SK-N-SH (cell line): ENCODE measurements at regions not wholly inside any gene's neighbourhood (a gene's known extent, or its start where the extent isn't known, plus 50 kb on each side); places are given as distances from the start of the nearest gene placed in this dataset.

ENCODE experiments used
- CTCF ChIA-PET: fragments of 300-600, 350-600 bp; formaldehyde crosslinking; extraction: SDS; loops from one replicate; lab custom pipeline; 2021; lab: Yijun Ruan, JAX
- POLR2A ChIA-PET: fragments of 350-600 bp; sonication (Branson Sonifier 250); formaldehyde crosslinking; extraction: SDS; loops from one replicate; lab custom pipeline; 2020; ENCODE audit warnings: antibody characterized with exemption, inconsistent platforms; lab: Yijun Ruan, JAX
- DNase-seq: peaks from one replicate; pipeline ENCODE4 v3.0.0; 2012
- H2AFZ ChIP-seq: fragments of 200-600 bp; sonication (generic); 2 replicates; pipeline ENCODE4 v1.8.1; 2016; ENCODE audit warnings: antibody characterized with exemption, mild to moderate bottlenecking, low read depth
- H3F3A ChIP-seq: fragments of 200-600 bp; sonication (generic); replicated peaks from 2 replicates; pipeline ENCODE3; 2016; ENCODE audit warnings: antibody characterized with exemption, mild to moderate bottlenecking; ENCODE audit not compliant: insufficient read depth
- H3K27ac ChIP-seq, 2 experiments: fragments of 200-500 bp in 1 of 2; fragments of 200-600 bp in 1 of 2; sonication (Bioruptor generic) in 1 of 2; sonication (generic), shearing (Covaris generic) in 1 of 2; 2 replicates each; pipeline versions ENCODE4 v1.5.1 to v1.6.1; 2014 to 2016; ENCODE audit warnings: low read depth in 2 of 2, inconsistent platforms in 1 of 2, low read length in 1 of 2, mild to moderate bottlenecking in 1 of 2, mixed read lengths in 1 of 2
- H3K27me3 ChIP-seq: fragments of 200-600 bp; sonication (generic), shearing (Covaris generic); 2 replicates; pipeline ENCODE4 v1.6.1; 2016; ENCODE audit warnings: mixed run types; ENCODE audit not compliant: insufficient read depth
- H3K36me3 ChIP-seq, 2 experiments: fragments of 200-500 bp in 1 of 2; fragments of 200-600 bp in 1 of 2; sonication (Bioruptor generic) in 1 of 2; sonication (generic) in 1 of 2; replicated peaks in 1 of 2; 2 replicates each; pipeline versions ENCODE3 to v1.5.1; 2014 to 2016; ENCODE audit warnings: low read length in 1 of 2, mild to moderate bottlenecking in 1 of 2; ENCODE audit not compliant: insufficient read depth in 2 of 2, control insufficient read depth in 1 of 2
- H3K4me1 ChIP-seq, 2 experiments: fragments of 200-500 bp in 1 of 2; fragments of 200-600 bp in 1 of 2; sonication (Bioruptor generic) in 1 of 2; sonication (generic), shearing (Covaris generic) in 1 of 2; 2 replicates each; pipeline versions ENCODE4 v1.5.1 to v1.6.1; 2014 to 2016; ENCODE audit warnings: low read depth in 1 of 2, low read length in 1 of 2, mixed run types in 1 of 2; ENCODE audit not compliant: insufficient read depth in 2 of 2, control insufficient read depth in 1 of 2
- H3K4me2 ChIP-seq: fragments of 200-600 bp; sonication (generic), shearing (Covaris generic); 2 replicates; pipeline ENCODE4 v1.6.1; 2017; ENCODE audit warnings: mixed run types
- H3K4me3 ChIP-seq, 2 experiments: fragments of 200-500 bp in 1 of 2; fragments of 200-600 bp in 1 of 2; sonication (Bioruptor generic) in 1 of 2; sonication (generic), shearing (Covaris generic) in 1 of 2; 2 replicates each; pipeline versions ENCODE4 v1.5.1 to v1.8.1; 2014 to 2016; ENCODE audit warnings: low read depth in 2 of 2, inconsistent platforms in 1 of 2, low read length in 1 of 2, mild to moderate bottlenecking in 1 of 2, mixed read lengths in 1 of 2, moderate library complexity in 1 of 2
- H3K79me2 ChIP-seq: fragments of 200-600 bp; sonication (generic); 2 replicates; pipeline ENCODE4 v1.8.1; 2017; ENCODE audit warnings: mild to moderate bottlenecking; ENCODE audit not compliant: insufficient read depth
- H3K9ac ChIP-seq: fragments of 200-600 bp; sonication (generic); 2 replicates; pipeline ENCODE4 v1.6.1; 2017; ENCODE audit warnings: mixed run types
- H3K9me2 ChIP-seq: fragments of 200-600 bp; sonication (generic); 2 replicates; pipeline ENCODE4 v1.6.1; 2017; ENCODE audit warnings: mixed run types
- H3K9me3 ChIP-seq: fragments of 200-600 bp; sonication (generic); 2 replicates; pipeline ENCODE4 v1.6.1; 2017; ENCODE audit warnings: mixed run types, mild to moderate bottlenecking, moderate library complexity
- H4K20me1 ChIP-seq: fragments of 200-600 bp; sonication (generic); 2 replicates; pipeline ENCODE4 v1.6.1; 2017; ENCODE audit warnings: mild to moderate bottlenecking, mixed run types; ENCODE audit not compliant: insufficient read depth
- CHD2 ChIP-seq: fragments of 150-350 bp; IDR thresholded peaks from 2 replicates; pipeline ENCODE4 v1.6.1; 2018; ENCODE audit warnings: low read length; ENCODE audit not compliant: partially characterized antibody
- EZH2phosphoT487 ChIP-seq: fragments of 200-600 bp; sonication (generic); IDR thresholded peaks from 2 replicates; pipeline ENCODE4 v1.6.1; 2017; ENCODE audit warnings: low read depth, mixed run types, mild to moderate bottlenecking, antibody characterized with exemption, moderate library complexity, borderline replicate concordance
- GABPA ChIP-seq: IDR thresholded peaks from 2 replicates; pipeline ENCODE4 v1.4.0; 2012; ENCODE audit warnings: low read depth, mild to moderate bottlenecking
- GATA2 ChIP-seq: sonication (generic); formaldehyde crosslinking; IDR thresholded peaks from 2 replicates; pipeline ENCODE4 v1.5.0; 2020; ENCODE audit warnings: mild to moderate bottlenecking, missing genetic modification reagents
- IRF3 ChIP-seq: fragments of 150-350 bp; IDR thresholded peaks from 2 replicates; pipeline ENCODE4 v1.6.1; 2016; ENCODE audit warnings: mild to moderate bottlenecking, low read depth, low read length
- JUND ChIP-seq: IDR thresholded peaks from 2 replicates; pipeline ENCODE4 v1.4.0; 2012
- MXI1 ChIP-seq: IDR thresholded peaks from 2 replicates; pipeline ENCODE4 v1.6.1; 2012; ENCODE audit warnings: mild to moderate bottlenecking, low read depth, low read length, improper control_type of control experiment
- NFIC ChIP-seq: IDR thresholded peaks from 2 replicates; pipeline ENCODE4 v1.4.0; 2012; ENCODE audit warnings: borderline replicate concordance
- POLR2AphosphoS5 ChIP-seq: IDR thresholded peaks from 2 replicates; pipeline ENCODE4 v1.6.1; 2012; ENCODE audit warnings: low read depth, low read length
- RCOR1 ChIP-seq: fragments of 150-350 bp; IDR thresholded peaks from 2 replicates; pipeline ENCODE4 v1.6.1; 2017; ENCODE audit warnings: antibody characterized with exemption, low read length
- REST ChIP-seq: IDR thresholded peaks from 2 replicates; pipeline ENCODE4 v1.6.1; 2012; ENCODE audit warnings: mild to moderate bottlenecking, low read depth, low read length, moderate library complexity
- RFX5 ChIP-seq: IDR thresholded peaks from 2 replicates; pipeline ENCODE4 v1.6.1; 2012; ENCODE audit warnings: mild to moderate bottlenecking, improper control_type of control experiment, low read length
- RXRA ChIP-seq: IDR thresholded peaks from 2 replicates; pipeline ENCODE4 v1.4.0; 2012; ENCODE audit warnings: low read depth, mild to moderate bottlenecking, borderline replicate concordance
- TCF12 ChIP-seq: IDR thresholded peaks from 2 replicates; pipeline ENCODE4 v1.4.0; 2012
- WGBS: methylation state at CpG from one replicate; pipeline ENCODE4 v1.1.6; 2017; ENCODE audit warnings: low lambda C conversion rate; 5-methylcytosine and 5-hydroxymethylcytosine counted together
- TF ChIP-seq, protein P1 (sequence below): fragments of 200-600 bp; sonication (generic); IDR thresholded peaks from 2 replicates; pipeline ENCODE4 v1.6.1; 2017; ENCODE audit warnings: antibody characterized with exemption, mild to moderate bottlenecking, moderate library complexity
- TF ChIP-seq, protein P2 (sequence below): IDR thresholded peaks from 2 replicates; pipeline ENCODE4; 2012

GRCh38 chr1:5430136-5430535 lies 562.1 kb downstream of the NPHP4 start:
- no peak for TF ChIP-seq RFX5
- TF ChIP-seq JUND, result no peak
- TF ChIP-seq, protein P1, sequence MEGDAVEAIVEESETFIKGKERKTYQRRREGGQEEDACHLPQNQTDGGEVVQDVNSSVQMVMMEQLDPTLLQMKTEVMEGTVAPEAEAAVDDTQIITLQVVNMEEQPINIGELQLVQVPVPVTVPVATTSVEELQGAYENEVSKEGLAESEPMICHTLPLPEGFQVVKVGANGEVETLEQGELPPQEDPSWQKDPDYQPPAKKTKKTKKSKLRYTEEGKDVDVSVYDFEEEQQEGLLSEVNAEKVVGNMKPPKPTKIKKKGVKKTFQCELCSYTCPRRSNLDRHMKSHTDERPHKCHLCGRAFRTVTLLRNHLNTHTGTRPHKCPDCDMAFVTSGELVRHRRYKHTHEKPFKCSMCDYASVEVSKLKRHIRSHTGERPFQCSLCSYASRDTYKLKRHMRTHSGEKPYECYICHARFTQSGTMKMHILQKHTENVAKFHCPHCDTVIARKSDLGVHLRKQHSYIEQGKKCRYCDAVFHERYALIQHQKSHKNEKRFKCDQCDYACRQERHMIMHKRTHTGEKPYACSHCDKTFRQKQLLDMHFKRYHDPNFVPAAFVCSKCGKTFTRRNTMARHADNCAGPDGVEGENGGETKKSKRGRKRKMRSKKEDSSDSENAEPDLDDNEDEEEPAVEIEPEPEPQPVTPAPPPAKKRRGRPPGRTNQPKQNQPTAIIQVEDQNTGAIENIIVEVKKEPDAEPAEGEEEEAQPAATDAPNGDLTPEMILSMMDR, result no peak
- TF ChIP-seq CHD2, result no peak
- no peak for TF ChIP-seq EZH2phosphoT487
- TF ChIP-seq GABPA, result no peak
- no peak for TF ChIP-seq GATA2 (CRISPR knock-in tag)
- no peak for TF ChIP-seq TCF12
- TF ChIP-seq, protein P2, sequence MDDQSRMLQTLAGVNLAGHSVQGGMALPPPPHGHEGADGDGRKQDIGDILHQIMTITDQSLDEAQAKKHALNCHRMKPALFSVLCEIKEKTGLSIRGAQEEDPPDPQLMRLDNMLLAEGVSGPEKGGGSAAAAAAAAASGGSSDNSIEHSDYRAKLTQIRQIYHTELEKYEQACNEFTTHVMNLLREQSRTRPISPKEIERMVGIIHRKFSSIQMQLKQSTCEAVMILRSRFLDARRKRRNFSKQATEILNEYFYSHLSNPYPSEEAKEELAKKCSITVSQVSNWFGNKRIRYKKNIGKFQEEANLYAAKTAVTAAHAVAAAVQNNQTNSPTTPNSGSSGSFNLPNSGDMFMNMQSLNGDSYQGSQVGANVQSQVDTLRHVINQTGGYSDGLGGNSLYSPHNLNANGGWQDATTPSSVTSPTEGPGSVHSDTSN, result no peak
- TF ChIP-seq NFIC, result no peak
- no peak for TF ChIP-seq IRF3
- TF ChIP-seq RCOR1, result no peak
- no peak for TF ChIP-seq RXRA
- no peak for TF ChIP-seq REST
- no peak for TF ChIP-seq MXI1
- no peak for TF ChIP-seq POLR2AphosphoS5
- ChIA-PET CTCF (interaction anchor here (1.9 kb wide), 1 partner anchor 80 kb away, joined by 5 read pairs; no protein-coding TSS in a partner anchor), POLR2A (no interaction called here)
- WGBS, result 30% methylated on average over 4 of the region's 4 CpGs
- Histone ChIP-seq H3K9ac (no peak overlapping the region), H3K4me2 (no peak overlapping the region), H3K4me1 (peaks cover 0 to 54% of the 10 kb centered on the region in 2 experiments; a peak in 2 of 4 replicates), H3K27ac (no peak overlapping the region; a peak in 1 of 4 replicates), H2AFZ (no peak overlapping the region), H4K20me1 (no peaks in the 10 kb centered on the region), H3K9me3 (no peaks in the 10 kb centered on the region), H3K9me2 (no peaks in the 10 kb centered on the region), H3K4me3 (no peak overlapping the region), H3F3A (no peaks in the 10 kb centered on the region), H3K27me3 (no peaks in the 10 kb centered on the region), H3K79me2 (no peaks in the 10 kb centered on the region), H3K36me3 (no peaks in the 10 kb centered on the region)
- no peak for DNase-seq
